GM12872 (cell line): ENCODE measurements at regions not wholly inside any gene's neighbourhood (a gene's known extent, or its start where the extent isn't known, plus 50 kb on each side); places are given as distances from the start of the nearest gene placed in this dataset.

ENCODE experiments used
- CTCF ChIP-seq: IDR thresholded peaks from 3 replicates; pipeline ENCODE4 v1.5.1; 2011; ENCODE audit warnings: low read depth, mild to moderate bottlenecking, low read length, moderate library complexity; ENCODE audit not compliant: insufficient read depth

GRCh38 chr19:34082289-34083077 lies 89.8 kb upstream of the LSM14A start:
- TF ChIP-seq CTCF: no peak

GRCh38 chr19:34084396-34085145 lies 87.7 kb upstream of the LSM14A start:
- TF ChIP-seq CTCF: no peak

- no peak for TF ChIP-seq CTCF
These were observed 87.0 kb upstream of the LSM14A start for GRCh38 chr19:34085336-34085735.

GRCh38 chr19:34088292-34088691 lies 84.0 kb upstream of the LSM14A start:
- TF ChIP-seq CTCF: no peak

GRCh38 chr19:34089566-34089965 lies 82.7 kb upstream of the LSM14A start:
- TF ChIP-seq CTCF: no peak

GRCh38 chr19:34094960-34095359 lies 77.3 kb upstream of the LSM14A start:
- no peak for TF ChIP-seq CTCF

GRCh38 chr19:34096020-34096915 lies 76.0 kb upstream of the LSM14A start:
- TF ChIP-seq CTCF: peak; percentile 46
